ENCODE measurements at regions not wholly inside any gene's neighbourhood (a gene's known extent, or its start where the extent isn't known, plus 50 kb on each side); places are given as distances from the start of the nearest gene placed in this dataset.

- no peak for DNase-seq (ENCODE audit: low read depth, low spot score)
These were observed 183.8 kb downstream of the CCDC59 start for GRCh38 chr12:82174383-82174782.

GRCh38 chr12:82149045-82149444, 209.1 kb downstream of the CCDC59 start:
- no peak for DNase-seq (ENCODE audit: low read depth, low spot score)

DNA sequence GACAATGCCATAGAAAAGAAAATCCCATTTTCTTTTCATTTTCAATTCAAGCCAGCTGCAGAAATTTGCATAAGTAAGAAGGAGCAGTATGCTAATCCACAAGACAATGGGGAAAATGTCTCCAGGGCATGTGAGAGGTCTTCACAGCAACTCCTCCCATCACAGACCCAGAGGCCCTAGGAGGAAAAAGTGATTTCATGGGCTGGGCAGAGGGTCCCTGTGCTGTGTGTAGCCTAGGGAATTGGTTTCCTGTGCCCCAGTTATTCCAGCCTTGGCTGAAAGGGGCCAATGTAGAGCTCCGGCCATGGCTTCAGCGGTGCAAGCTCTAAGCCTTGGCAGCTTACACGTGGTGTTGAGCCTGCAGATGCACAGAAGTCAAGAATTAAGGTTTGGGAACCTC, 211.4 kb downstream of the CCDC59 start:
- no peak for DNase-seq (ENCODE audit: low read depth, low spot score)

- no peak for DNase-seq (ENCODE audit: low read depth, low spot score)
These were observed 213.7 kb downstream of the CCDC59 start for GRCh38 chr12:82144505-82144904.

DNA sequence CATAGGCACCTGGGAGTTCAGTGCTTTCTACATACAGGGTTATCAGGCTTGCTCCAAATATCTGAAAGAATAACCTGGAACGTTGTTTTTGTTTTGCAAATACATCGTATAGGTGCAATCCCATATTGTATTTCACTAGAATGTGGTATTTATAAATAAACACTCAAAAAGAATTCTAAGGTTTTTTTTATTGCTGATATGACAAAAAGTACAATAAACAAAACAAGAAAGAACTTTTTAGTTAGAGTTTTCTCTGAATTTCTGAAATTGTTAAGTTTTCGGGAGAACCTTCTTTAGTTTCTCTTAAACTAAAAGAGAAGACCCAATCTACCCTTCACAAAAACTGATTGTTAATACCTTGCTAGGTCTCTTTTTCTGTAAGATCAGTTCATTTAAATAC, 225.8 kb downstream of the CCDC59 start:
- DNase-seq (ENCODE audit: low read depth, low spot score): no peak

GRCh38 chr12:82130762-82131161, 227.4 kb downstream of the CCDC59 start:
- no peak for DNase-seq (ENCODE audit: low read depth, low spot score)

DNA sequence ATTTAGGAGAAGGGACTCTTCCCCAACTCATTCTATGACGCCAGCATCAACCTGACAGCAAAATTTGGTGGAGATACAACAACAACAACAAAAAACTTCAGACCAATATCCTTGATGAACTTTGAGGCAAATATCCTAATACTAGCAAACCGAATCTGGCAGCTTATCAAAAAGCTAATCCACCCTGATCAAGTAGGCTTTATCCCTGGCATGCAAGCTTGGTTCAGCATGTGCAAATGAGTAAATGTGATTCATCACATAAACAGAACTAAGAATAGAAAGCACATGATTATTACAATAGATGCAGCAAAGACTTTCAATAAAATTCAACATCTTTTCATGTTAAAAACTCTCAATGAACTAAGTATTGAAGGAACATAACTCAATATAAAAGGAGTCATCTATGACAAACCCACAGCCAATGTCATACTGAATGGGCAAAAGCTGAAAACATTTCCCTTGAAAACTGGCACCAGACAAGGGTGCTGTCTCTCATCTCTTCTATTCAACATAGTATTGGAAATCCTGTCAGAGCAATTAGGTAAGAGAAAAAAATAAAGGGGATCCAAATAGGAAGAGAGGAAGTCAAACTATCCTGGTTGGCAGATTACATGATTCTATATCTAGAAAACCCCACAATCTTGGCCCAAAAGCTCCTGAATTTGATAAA, 233.3 kb downstream of the CCDC59 start:
- no peak for DNase-seq (ENCODE audit: low read depth, low spot score)

DNA sequence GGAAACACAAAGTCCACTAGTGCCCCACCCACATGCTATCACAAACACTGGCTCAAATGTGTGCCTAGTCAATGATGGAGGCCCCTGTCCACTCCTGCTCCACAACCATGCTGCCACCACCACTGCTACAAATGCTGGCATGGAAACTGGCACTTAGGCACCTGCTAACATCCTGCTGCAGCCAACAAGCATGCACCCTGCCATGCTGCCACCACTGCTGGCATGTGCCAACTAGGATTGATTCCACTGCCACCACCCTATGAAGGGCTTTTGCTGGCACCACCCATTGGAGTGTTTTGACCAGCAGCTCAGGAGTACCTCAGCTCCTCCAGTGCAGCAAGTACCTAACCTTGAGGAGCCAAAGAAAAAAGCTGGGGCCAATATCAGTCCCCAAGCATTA, 236.6 kb downstream of the CCDC59 start:
- DNase-seq (ENCODE audit: low read depth, low spot score): no peak

DNA sequence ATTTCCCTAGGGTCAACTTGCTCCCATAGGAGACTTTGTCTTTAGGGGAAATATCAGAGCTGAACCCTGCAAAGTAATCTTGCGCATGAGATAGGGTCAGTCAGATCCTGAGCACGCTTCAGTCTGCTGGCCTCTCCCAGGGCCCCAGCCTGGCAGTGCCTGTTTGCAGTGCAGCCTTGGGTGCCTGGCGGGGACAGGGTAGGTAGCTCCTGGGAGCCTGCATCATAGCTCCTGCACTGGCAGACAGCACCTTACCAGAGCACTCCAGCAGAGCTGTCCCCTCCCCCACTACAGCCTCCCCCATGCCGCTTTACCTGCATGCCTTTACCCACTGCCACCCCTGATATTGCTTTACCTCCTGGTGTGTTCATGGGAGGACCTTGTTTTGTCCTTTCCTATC, 237.3 kb downstream of the CCDC59 start:
- DNase-seq (ENCODE audit: low read depth, low spot score): no peak

- DNase-seq (ENCODE audit: low read depth, low spot score): no peak
These were observed 248.9 kb downstream of the CCDC59 start for GRCh38 chr12:82109243-82109642.

- DNase-seq (ENCODE audit: low read depth, low spot score): no peak
These were observed 249.6 kb downstream of the CCDC59 start for GRCh38 chr12:82108615-82109014.

- DNase-seq (ENCODE audit: low read depth, low spot score): no peak
These were observed 259.0 kb downstream of the CCDC59 start for GRCh38 chr12:82099216-82099615.

DNA sequence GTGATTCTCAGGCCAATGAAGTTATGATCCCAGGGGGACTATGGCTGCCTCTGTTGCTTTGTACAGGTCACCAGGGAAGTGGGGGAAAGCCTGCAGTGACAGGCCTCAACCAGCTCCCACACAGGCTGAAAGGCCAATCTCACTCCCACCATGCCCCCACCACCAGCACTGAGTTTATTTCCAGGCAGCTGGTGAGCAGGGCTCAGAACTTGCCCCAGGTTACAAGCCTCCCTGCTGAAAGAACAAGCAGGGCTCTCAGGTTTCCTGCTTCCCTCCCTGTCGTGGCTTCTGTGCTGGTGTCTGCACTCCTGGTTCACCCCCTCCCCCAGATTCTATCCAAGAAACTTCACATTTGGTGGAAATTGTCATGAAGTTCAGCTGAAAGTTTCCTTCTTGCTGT, 260.3 kb downstream of the CCDC59 start:
- no peak for DNase-seq (ENCODE audit: low read depth, low spot score)

DNA sequence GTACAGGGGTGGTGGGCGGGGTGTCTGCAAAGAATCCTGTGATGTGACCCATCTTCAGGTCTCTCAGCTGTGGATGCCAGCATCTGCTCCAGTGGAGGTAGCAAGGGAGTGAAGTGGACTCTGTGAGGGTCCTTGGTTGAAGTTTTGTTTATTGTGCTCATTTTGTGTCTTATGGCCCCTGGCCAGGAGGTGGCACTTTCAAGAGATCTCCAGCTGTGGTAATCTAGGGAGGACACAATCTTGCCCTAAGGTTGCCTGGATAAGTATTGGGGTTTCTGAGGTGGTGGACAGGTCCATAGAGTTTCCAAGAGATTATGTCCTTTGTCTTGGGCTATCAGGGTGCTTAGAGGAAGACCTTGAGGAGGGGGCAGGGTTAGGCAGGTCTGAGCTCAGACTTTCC, 260.7 kb downstream of the CCDC59 start:
- DNase-seq (ENCODE audit: low read depth, low spot score): no peak

GRCh38 chr12:82090165-82090564, 268.0 kb downstream of the CCDC59 start:
- DNase-seq (ENCODE audit: low read depth, low spot score): no peak

DNA sequence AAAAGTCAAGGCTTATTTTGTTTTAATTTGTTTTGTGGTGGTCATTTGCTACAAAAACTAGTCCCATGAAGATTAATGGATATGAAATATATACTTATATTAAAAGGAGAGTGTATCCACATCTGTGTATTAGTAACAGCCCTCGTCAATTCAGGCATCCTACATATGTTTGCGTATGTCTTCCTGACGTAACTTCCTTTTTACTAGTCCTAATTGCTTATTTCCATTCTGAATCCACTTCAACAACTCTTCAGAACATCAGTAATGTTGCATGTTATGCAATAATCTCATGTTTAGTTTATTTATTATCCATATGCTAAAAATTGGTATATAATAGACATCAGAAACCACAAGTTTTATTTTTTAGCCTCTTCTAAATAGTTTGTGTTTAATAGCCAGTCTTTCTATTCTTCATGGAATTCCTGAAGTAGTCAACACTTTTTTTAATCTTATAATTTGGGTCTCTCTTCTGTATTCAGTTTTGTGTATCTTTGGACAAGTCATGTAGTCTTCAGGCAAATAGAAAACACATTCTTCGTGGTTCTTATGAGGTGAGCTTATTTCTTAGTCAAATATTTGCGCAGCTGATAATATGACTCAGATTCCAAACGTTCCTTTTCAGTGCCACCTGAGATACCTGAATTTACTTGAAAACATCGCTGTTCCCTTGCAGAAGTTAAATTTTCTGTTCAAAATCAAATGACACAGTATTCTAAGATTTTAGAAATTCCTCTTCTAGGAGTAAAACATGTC, 268.6 kb downstream of the CCDC59 start:
- no peak for DNase-seq (ENCODE audit: low read depth, low spot score)

- no peak for DNase-seq (ENCODE audit: low read depth, low spot score)
These were observed 275.7 kb downstream of the CCDC59 start for GRCh38 chr12:82082501-82082900.

- no peak for DNase-seq (ENCODE audit: low read depth, low spot score)
These were observed 288.2 kb downstream of the CCDC59 start for GRCh38 chr12:82069931-82070514.

DNA sequence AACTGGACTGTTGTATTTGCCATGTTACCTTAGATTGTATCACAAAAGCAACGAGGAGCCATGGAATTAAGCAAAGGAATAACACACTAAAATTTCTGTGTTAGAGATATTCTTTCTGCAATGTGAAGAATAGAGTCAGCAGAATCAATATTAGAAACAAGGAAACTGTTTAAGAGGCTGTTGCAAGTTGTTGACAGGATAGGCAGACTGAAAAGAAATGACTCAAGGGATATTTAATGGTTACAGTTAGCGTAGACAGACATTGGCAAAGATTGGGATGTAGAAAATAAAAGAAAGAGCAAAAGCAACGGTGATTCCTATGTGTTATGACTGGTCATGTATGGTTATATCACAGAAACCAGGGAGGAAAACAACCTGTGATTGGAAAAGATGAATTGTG, 299.0 kb upstream of the PPFIA2 start:
- no peak for DNase-seq (ENCODE audit: low read depth, low spot score)

- DNase-seq (ENCODE audit: low read depth, low spot score): no peak
These were observed 298.6 kb upstream of the PPFIA2 start for GRCh38 chr12:82057770-82058169.

GRCh38 chr12:82055391-82055790, 296.2 kb upstream of the PPFIA2 start:
- DNase-seq (ENCODE audit: low read depth, low spot score): no peak

GRCh38 chr12:82054566-82054965, 295.4 kb upstream of the PPFIA2 start:
- no peak for DNase-seq (ENCODE audit: low read depth, low spot score)

- DNase-seq (ENCODE audit: low read depth, low spot score): no peak
These were observed 288.3 kb upstream of the PPFIA2 start for GRCh38 chr12:82047446-82047845.

Measured in pulmonary artery endothelial cell (primary cell).